ENCODE measurements at regions not wholly inside any gene's neighbourhood (a gene's known extent, or its start where the extent isn't known, plus 50 kb on each side); places are given as distances from the start of the nearest gene placed in this dataset.
A peak's percentile ranks its signal among the peaks of the same experiment; 100 is the strongest.

DNA sequence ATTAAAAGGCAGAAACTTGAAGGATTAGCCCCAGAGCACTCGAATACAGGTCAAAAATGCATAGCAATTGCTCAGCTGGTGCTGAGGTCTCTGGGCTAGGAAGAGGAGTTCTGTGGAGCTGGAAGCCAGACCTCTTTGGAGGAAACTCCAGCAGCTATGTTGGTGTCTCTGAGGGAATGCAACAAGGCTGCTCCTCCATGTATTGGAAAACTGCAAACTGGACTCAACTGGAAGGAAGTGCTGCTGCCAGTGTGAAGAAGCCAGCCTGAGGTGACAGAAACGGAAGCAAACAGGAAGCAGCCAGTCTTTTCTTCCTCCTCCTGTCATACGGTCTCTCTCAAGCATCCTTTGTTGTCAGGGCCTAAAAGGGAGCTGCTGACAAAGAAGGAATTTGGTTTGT is 233.4 kb upstream of the FGGY start:
- no peak for DNase-seq (ENCODE audit: low read depth)
- TF ChIP-seq, protein P1, sequence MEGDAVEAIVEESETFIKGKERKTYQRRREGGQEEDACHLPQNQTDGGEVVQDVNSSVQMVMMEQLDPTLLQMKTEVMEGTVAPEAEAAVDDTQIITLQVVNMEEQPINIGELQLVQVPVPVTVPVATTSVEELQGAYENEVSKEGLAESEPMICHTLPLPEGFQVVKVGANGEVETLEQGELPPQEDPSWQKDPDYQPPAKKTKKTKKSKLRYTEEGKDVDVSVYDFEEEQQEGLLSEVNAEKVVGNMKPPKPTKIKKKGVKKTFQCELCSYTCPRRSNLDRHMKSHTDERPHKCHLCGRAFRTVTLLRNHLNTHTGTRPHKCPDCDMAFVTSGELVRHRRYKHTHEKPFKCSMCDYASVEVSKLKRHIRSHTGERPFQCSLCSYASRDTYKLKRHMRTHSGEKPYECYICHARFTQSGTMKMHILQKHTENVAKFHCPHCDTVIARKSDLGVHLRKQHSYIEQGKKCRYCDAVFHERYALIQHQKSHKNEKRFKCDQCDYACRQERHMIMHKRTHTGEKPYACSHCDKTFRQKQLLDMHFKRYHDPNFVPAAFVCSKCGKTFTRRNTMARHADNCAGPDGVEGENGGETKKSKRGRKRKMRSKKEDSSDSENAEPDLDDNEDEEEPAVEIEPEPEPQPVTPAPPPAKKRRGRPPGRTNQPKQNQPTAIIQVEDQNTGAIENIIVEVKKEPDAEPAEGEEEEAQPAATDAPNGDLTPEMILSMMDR (IDR thresholded peaks at IDR 0.05; ENCODE audit: insufficient read depth, low read depth, low read length, missing control alignments) = no peak
- H3K4me3 ChIP-seq (ENCODE audit: low read length) = no peak overlapping the region

DNA sequence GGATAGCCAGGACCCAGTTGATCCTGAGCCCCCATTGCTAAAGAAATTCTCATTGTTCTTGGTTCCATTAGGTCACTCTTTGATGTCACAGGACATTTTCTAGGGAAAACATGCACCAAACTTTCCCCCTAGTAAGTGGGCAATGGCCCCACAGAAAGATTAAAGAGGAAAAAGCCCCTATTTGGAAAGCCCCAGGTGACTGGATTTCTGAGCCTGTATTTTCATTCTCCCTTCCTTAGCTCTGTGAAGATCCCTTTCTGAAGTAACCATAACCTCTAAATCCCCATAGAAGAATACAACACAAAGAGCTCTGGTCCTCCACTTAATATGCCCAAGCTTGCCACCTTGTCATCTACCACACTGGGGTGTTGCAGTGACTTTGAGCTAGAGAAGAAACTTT is 232.3 kb upstream of the FGGY start:
- TF ChIP-seq, protein P1 (IDR thresholded peaks at IDR 0.05; ENCODE audit: insufficient read depth, low read depth, low read length, missing control alignments) = no peak
- no peak overlapping the region for H3K4me3 ChIP-seq (ENCODE audit: low read length)
- no peak for DNase-seq (ENCODE audit: low read depth)

DNA sequence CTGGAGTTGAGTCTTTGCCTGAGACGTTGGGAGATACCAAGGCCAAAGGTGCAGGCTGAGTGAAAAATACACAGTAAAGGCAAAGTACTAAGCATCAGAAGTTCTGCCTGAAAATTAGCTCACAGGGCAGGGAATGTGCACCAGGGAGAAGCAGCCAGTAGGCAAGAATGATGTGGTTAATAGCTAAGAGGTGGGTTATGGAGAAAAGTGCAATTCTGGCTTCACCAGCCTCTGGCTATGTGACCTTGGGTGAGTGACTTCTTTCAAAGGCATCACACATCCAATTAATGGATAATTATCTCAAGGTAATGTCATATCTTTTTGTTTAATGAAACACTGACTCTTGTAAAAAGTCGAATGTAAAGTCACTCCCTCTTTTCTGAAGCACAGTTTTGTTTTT is 230.7 kb upstream of the FGGY start:
- DNase-seq (ENCODE audit: low read depth) = no peak
- TF ChIP-seq, protein P1 (IDR thresholded peaks at IDR 0.05; ENCODE audit: insufficient read depth, low read depth, low read length, missing control alignments) = no peak

DNA sequence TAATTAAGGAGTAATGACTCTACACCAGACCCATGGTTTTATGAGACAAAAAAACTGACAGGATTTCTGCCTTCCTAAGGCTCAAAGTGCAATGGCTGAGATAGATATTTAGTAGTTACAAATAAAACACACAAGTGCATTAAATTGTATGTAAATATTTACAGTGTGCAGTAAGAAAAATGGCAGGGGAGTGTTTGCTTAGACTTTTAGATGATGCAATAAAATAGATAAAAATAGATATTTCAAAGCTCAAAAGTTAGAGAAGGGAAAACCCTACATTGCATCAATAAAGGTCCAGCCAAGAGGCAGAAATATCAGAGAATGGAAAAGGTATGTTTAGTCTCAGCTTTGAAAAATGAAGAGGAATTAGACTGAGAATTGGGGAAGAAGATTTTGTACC is 226.3 kb upstream of the FGGY start:
- DNase-seq (ENCODE audit: low read depth) = no peak
- H3K4me3 ChIP-seq (ENCODE audit: low read length) = no peak overlapping the region
- TF ChIP-seq, protein P1 (IDR thresholded peaks at IDR 0.05; ENCODE audit: insufficient read depth, low read depth, low read length, missing control alignments) = no peak

More for the DNA sequence above, 230.7 kb upstream of the FGGY start:
- no peak overlapping the region for H3K4me3 ChIP-seq (ENCODE audit: low read length)

DNA sequence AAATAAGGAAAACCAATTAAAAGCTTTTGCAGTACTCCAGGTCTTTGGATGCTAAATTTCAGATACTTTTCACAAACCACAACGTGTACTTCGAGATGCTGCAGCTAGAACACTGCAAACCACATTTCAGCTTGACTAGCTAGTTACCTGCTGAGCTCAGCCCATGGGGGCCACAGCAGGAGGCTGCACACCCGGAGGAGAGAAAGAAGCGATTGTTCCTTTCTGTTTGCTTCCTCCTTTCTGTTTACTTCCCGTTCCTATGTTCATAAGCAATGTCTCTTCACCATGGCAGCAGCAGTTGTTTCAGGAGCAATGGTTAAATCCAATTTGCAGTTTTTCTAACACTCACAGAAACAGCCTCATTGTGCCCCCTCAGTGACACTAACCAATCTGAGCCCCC is 225.6 kb upstream of the FGGY start:
- no peak overlapping the region for H3K4me3 ChIP-seq (ENCODE audit: low read length)
- no peak for DNase-seq (ENCODE audit: low read depth)
- TF ChIP-seq, protein P1 (IDR thresholded peaks at IDR 0.05; ENCODE audit: insufficient read depth, low read depth, low read length, missing control alignments) = no peak

DNA sequence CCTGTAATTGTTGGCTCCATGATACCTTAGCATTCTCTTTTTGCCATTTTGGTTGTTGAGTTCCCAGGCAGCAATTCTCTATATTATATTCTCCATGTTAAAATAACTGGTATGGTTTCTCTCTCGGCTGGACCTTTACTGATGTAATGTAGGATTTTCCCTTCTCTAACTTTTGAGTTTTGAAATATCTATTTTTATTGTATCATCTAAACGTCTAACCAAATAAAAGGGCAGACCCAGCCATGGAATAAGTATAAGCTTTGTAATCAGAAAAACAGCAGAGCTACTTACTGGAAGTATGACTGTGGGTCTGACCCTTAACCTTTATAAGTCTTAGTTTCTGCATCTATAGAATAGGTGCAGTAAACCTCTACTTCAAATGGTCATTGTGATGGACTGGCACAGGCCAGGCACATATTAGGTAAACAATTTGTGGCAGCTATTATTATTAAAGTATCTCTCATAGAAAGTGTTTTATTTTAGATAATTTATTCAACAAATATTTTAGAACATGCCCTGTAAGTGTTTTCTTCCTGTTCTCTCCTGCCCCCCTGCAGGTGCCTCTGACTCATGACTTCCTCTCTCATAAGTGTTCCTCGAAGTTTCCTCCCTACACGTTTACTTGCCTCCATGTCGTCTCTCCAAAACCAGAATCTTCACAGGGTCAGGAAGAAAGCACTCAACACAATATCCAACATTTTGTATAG is 224.9 kb upstream of the FGGY start:
- DNase-seq (ENCODE audit: low read depth) = peak; percentile 54
- TF ChIP-seq, protein P1 (IDR thresholded peaks at IDR 0.05; ENCODE audit: insufficient read depth, low read depth, low read length, missing control alignments) = no peak
- H3K4me3 ChIP-seq (ENCODE audit: low read length) = no peak overlapping the region

DNA sequence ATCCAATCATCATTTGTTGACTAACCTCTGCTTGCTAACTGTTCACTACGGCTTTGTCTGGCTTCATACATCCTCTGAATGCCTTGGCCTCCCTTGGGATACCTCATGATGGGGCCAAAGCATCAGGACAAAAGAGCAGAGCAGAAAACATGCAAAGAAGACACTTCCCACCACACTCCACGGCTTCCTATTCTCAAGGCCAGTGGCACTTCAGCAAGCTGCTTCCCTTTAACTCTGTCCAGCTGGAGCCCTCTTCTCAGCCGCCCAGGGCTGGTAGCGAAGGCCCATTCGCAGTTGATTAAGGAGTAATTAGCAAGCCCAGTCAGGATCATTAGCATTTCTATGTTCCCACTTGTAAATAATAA is 224.3 kb upstream of the FGGY start:
- no peak overlapping the region for H3K4me3 ChIP-seq (ENCODE audit: low read length)
- DNase-seq (ENCODE audit: low read depth) = no peak
- TF ChIP-seq, protein P1 (IDR thresholded peaks at IDR 0.05; ENCODE audit: insufficient read depth, low read depth, low read length, missing control alignments) = no peak
